CD4-positive, alpha-beta T cell treated with Interleukin-6 for 4 hours (primary cell): ENCODE measurements at regions not wholly inside any gene's neighbourhood (a gene's known extent, or its start where the extent isn't known, plus 50 kb on each side); places are given as distances from the start of the nearest gene placed in this dataset.

Experiments used
- DNase-seq: peaks from one replicate; pipeline ENCODE4 v3.0.0-alpha.2; 2020; ENCODE audit warnings: mixed read lengths

DNA sequence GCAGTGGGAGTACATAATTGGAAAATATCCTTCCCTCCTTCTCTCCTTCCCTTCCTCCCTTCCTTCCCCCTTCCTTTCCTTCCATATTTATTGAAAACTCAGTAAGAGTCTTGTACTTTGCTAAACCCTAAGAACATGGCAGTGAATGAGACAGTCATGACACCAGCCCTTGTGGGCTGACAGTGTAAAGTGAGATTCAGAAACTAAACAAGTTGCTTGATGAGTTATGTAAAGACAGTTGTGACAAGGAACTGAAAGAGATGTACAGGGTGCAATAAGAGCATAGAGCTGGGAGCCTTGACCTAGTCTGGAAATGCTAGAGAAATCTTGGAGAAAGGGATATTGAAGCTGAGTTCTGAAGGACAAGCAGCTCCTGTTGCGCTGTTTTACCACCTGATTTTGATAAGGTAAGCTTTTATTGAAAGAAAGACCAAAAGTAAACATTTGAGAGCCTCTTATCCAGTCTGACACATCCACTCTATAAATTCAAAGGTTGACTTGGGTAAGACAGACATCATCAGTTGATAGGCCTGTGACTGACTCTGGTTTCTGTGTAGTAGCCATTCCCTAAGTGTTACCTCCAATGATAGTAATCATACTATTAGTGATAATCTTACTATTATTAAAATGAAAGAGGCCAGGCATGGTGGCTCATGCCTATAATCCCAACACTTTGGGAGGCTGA lies 66.5 kb upstream of the SKOR2 start:
- DNase-seq: no peak

DNA sequence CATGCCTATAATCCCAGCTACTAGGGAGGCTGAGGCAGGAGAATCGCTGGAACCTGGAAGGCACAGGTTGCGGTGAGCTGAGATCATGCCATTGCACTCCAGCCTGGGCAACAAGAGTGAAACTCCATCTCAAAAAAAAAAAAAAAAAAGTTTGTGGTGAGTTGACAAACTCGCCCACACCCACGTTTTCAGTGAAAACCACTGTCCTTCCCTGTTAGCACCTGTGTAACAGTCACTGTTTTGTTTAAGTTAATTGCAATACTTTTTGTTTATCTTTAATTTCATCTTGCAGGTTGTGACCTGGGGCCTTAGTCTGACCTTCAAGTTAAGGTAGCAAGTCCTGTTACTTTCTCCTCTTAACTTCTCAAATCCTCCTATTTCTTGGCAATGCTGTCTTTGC lies 65.5 kb upstream of the SKOR2 start:
- DNase-seq: no peak

DNA sequence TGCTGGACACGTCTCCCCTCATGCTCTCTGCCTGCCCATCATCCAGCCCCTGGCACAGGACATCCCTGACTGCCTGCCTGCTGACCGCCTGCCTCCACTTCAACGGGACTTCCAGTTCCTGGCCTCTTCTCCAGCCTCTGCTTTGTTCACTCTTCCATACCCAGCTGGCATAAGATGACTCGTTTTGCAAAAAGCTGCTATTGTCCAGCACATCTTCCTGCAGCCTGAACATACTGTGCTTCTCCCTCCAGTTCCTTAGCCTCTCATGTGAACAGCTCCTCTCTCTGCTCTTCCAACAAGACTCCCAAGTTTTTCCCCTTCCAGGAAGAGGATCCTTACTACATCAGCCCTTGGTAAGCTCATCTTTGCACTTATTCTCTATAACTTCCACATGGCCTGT lies 62.4 kb upstream of the SKOR2 start:
- no peak for DNase-seq

DNA sequence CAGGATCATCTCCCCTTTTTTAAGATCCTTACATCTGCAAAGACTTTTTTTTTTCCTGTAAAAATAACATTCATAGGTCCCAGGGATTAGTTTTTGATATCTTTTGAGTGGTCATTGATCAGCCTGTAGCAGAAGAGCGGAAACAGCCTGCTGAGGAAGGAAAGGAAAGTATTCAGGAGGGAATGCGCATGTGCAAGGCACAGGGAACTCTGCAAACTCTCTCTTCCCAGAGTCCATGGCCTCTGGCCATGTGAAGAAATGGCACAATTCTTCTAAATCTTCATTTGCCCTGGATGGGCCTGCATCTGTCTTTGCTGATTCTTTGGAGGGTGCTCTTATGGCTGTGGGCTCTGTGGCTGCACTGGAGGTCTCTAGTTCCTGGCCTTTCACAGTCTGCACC lies 60.1 kb upstream of the SKOR2 start:
- no peak for DNase-seq
